ENCODE measurements at regions not wholly inside any gene's neighbourhood (a gene's known extent, or its start where the extent isn't known, plus 50 kb on each side); places are given as distances from the start of the nearest gene placed in this dataset.

DNA sequence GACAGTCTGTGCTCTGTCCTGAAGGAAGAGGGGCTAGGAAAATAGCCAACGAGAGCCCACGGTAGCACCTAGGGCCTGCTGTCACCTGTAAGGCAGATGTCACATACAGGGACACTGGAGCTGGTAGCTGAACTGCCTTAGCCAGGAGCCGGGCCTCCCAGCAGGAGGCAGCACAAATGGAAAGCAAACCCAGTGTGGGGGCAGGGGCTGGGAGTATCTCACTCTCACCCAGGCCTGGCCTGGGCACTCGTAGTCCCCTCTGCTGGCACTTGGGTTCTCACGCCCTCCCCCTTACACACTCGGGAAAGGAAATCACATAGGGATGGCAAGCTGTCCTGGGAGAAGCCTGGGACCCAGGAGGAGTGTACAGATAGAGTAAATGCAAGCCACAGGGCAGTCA is 173.1 kb upstream of the CHRNA7 start:
- H3K9me3 ChIP-seq: no peaks in the 10 kb centered on the region; the same call in 1 of the 2 replicates
- BruUV-seq (replicated peaks): no TSS peak
- Mint-ChIP-seq H3K9me3 (ENCODE audit: unreplicated experiment) (no peaks in the 10 kb centered on the region), H3K36me3 (ENCODE audit: insufficient read depth, unreplicated experiment) (no peaks in the 10 kb centered on the region), H3K4me3 (ENCODE audit: unreplicated experiment) (no peak overlapping the region), H3K27ac (ENCODE audit: unreplicated experiment) (no peak overlapping the region), H3K4me1 (ENCODE audit: low read depth, unreplicated experiment) (no peaks in the 10 kb centered on the region), H3K27me3 (ENCODE audit: insufficient read depth, unreplicated experiment) (peaks cover 14% of the 10 kb centered on the region)
- intact Hi-C loops (cut with micrococcal nuclease; ENCODE audit: unreplicated experiment): no loop called here
- no peaks in the 10 kb centered on the region for H3K27me3 ChIP-seq (replicated peaks; ENCODE audit: control insufficient read depth, insufficient read depth, low read length)
- TF ChIP-seq CTCF (IDR thresholded peaks at IDR 0.05; ENCODE audit: insufficient read depth in 1 of 2, low read depth in 1 of 2, low read length in 1 of 2, severe bottlenecking in 1 of 2, unreplicated experiment in 1 of 2): no peak
- H3K4me1 ChIP-seq: no peaks in the 10 kb centered on the region
- POLR2A ChIA-PET: no interaction called here
- no peaks in the 10 kb centered on the region for H3K36me3 ChIP-seq (ENCODE audit: control insufficient read depth, insufficient read depth, low read length)
- H3K4me3 ChIP-seq (ENCODE audit: low read depth, low read length): no peak overlapping the region
- DNase-seq: no peak
- CTCF ChIA-PET: interaction anchor here (0.6 kb wide), 1 partner anchor 10 kb away, joined by 7 read pairs; no protein-coding TSS in a partner anchor

- no peak overlapping the region for H3K4me3 Mint-ChIP-seq (ENCODE audit: unreplicated experiment)
- no TSS peak for BruUV-seq (replicated peaks)
- H3K9me3 ChIP-seq: no peaks in the 10 kb centered on the region; the same call in 1 of the 2 replicates
- H3K9me3 Mint-ChIP-seq (ENCODE audit: unreplicated experiment): no peaks in the 10 kb centered on the region
- H3K4me1 ChIP-seq: no peaks in the 10 kb centered on the region
- no peaks in the 10 kb centered on the region for H3K27me3 ChIP-seq (replicated peaks; ENCODE audit: control insufficient read depth, insufficient read depth, low read length)
- intact Hi-C loops (cut with micrococcal nuclease; ENCODE audit: unreplicated experiment): no loop called here
- H3K36me3 ChIP-seq (ENCODE audit: control insufficient read depth, insufficient read depth, low read length): no peaks in the 10 kb centered on the region
- H3K27ac Mint-ChIP-seq (ENCODE audit: unreplicated experiment): no peak overlapping the region
- no peak for TF ChIP-seq CTCF (IDR thresholded peaks at IDR 0.05; ENCODE audit: insufficient read depth in 1 of 2, low read depth in 1 of 2, low read length in 1 of 2, severe bottlenecking in 1 of 2, unreplicated experiment in 1 of 2)
- CTCF ChIA-PET: no interaction called here
- H3K36me3 Mint-ChIP-seq (ENCODE audit: insufficient read depth, unreplicated experiment): no peaks in the 10 kb centered on the region
- H3K4me1 Mint-ChIP-seq (ENCODE audit: low read depth, unreplicated experiment): no peaks in the 10 kb centered on the region
- POLR2A ChIA-PET: no interaction called here
- no peak for DNase-seq
- H3K4me3 ChIP-seq (ENCODE audit: low read depth, low read length): no peak overlapping the region
- peaks cover 13% of the 10 kb centered on the region for H3K27me3 Mint-ChIP-seq (ENCODE audit: insufficient read depth, unreplicated experiment)
Observed at GRCh38 chr15:31858026-31858425, 172.3 kb upstream of the CHRNA7 start.

- Mint-ChIP-seq H3K4me3 (ENCODE audit: unreplicated experiment) (no peak overlapping the region), H3K9me3 (ENCODE audit: unreplicated experiment) (no peaks in the 10 kb centered on the region), H3K27me3 (ENCODE audit: insufficient read depth, unreplicated experiment) (peaks cover 11% of the 10 kb centered on the region), H3K4me1 (ENCODE audit: low read depth, unreplicated experiment) (peaks cover 5% of the 10 kb centered on the region), H3K27ac (ENCODE audit: unreplicated experiment) (no peak overlapping the region), H3K36me3 (ENCODE audit: insufficient read depth, unreplicated experiment) (peaks cover 8% of the 10 kb centered on the region)
- Histone ChIP-seq H3K4me1 (no peaks in the 10 kb centered on the region; the same call in 1 of the 2 replicates), H3K4me3 (ENCODE audit: low read depth, low read length) (no peak overlapping the region), H3K36me3 (ENCODE audit: control insufficient read depth, insufficient read depth, low read length) (no peaks in the 10 kb centered on the region), H3K27me3 (replicated peaks; ENCODE audit: control insufficient read depth, insufficient read depth, low read length) (no peaks in the 10 kb centered on the region), H3K9me3 (no peaks in the 10 kb centered on the region; the same call in 1 of the 2 replicates)
- DNase-seq: no peak
- CTCF ChIA-PET: no interaction called here
- no peak for TF ChIP-seq CTCF (IDR thresholded peaks at IDR 0.05; ENCODE audit: insufficient read depth in 1 of 2, low read depth in 1 of 2, low read length in 1 of 2, severe bottlenecking in 1 of 2, unreplicated experiment in 1 of 2)
- POLR2A ChIA-PET: no interaction called here
- BruUV-seq (replicated peaks): no TSS peak
- intact Hi-C loops (cut with micrococcal nuclease; ENCODE audit: unreplicated experiment): no loop called here
Observed at GRCh38 chr15:31866248-31866647, 164.1 kb upstream of the CHRNA7 start.
